ENCODE measurements at regions not wholly inside any gene's neighbourhood (a gene's known extent, or its start where the extent isn't known, plus 50 kb on each side); places are given as distances from the start of the nearest gene placed in this dataset.

DNA sequence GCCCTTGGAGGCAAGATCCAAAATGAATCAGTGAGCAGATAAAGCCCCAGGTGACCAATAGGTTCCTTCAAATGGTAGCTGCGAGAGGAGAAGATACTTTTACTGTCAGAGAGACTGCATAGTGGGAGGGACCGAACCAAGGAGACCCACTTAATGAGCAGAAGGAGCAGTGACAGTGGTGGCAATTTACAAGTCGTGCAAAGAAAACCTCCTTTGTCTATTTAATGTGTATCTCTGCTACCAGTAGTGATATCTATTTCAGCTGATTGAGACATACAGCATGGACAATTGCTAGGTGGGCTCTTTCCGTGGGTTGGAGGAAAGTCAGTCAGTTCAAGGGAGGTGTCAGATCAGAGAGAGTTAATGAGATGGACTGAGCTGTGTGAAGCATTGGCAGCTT, 480.4 kb downstream of the GATA3 start:
- TF ChIP-seq, protein P1, sequence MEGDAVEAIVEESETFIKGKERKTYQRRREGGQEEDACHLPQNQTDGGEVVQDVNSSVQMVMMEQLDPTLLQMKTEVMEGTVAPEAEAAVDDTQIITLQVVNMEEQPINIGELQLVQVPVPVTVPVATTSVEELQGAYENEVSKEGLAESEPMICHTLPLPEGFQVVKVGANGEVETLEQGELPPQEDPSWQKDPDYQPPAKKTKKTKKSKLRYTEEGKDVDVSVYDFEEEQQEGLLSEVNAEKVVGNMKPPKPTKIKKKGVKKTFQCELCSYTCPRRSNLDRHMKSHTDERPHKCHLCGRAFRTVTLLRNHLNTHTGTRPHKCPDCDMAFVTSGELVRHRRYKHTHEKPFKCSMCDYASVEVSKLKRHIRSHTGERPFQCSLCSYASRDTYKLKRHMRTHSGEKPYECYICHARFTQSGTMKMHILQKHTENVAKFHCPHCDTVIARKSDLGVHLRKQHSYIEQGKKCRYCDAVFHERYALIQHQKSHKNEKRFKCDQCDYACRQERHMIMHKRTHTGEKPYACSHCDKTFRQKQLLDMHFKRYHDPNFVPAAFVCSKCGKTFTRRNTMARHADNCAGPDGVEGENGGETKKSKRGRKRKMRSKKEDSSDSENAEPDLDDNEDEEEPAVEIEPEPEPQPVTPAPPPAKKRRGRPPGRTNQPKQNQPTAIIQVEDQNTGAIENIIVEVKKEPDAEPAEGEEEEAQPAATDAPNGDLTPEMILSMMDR (IDR thresholded peaks at IDR 0.05; ENCODE audit: insufficient read depth, low read depth, low read length): no peak
- TF ChIP-seq EZH2 (IDR thresholded peaks at IDR 0.05; ENCODE audit: insufficient read depth, low read length): no peak
